GM18519 (cell line): ENCODE measurements at regions not wholly inside any gene's neighbourhood (a gene's known extent, or its start where the extent isn't known, plus 50 kb on each side); places are given as distances from the start of the nearest gene placed in this dataset.

Experiments
- ATAC-seq: cut with Tn5 transposase; IDR thresholded peaks from one replicate; pipeline ENCODE4 v1.9.1; 2021; ENCODE audit warnings: mild to moderate bottlenecking, moderate library complexity; ENCODE audit not compliant: unreplicated experiment, low FRiP score

- no peak for ATAC-seq
These were observed 314.9 kb upstream of the ATP11B start for GRCh38 chr3:182478369-182478768.

GRCh38 chr3:182479419-182480336, 313.6 kb upstream of the ATP11B start:
- no peak for ATAC-seq

GRCh38 chr3:182482705-182483104, 310.6 kb upstream of the ATP11B start:
- no peak for ATAC-seq

DNA sequence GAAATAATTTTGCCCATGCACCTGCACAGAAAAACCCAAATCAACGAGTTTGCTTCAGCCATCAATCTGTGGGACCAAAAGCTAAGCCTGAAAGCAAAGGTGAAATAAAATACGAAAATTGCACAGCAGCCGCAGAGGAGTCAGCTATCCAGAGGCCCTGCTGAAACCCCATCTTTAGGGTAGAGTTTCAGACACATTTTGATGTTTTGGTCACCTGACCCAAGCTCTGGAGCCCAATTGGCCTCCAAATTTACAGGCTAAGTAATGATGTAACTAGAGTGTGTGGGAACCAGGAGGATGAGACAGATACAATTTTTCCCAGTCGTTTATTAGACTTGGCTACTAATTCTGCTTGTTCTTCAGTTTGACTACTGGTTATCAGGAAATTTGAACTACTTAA, 308.6 kb upstream of the ATP11B start:
- ATAC-seq: no peak

DNA sequence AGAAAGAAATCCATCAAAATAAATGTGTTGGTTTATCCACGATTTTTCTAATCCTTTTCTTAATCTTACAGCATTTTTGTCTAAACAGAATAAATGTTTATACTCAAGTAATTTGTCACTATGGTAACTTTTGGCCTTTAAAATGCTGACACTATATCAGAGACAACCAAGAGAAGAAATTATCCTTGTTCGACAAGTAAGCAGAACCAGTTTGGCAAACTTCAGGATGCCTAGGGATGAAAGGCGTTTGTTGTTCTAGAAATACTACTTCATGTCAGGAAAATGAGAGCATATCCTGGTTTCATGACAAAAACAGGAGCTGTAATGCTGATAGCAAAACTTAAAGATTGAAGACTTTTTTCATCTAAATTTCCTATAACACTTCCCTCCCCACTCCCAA, 308.0 kb upstream of the ATP11B start:
- no peak for ATAC-seq

- no peak for ATAC-seq
These were observed 306.8 kb upstream of the ATP11B start for GRCh38 chr3:182486463-182486862.

DNA sequence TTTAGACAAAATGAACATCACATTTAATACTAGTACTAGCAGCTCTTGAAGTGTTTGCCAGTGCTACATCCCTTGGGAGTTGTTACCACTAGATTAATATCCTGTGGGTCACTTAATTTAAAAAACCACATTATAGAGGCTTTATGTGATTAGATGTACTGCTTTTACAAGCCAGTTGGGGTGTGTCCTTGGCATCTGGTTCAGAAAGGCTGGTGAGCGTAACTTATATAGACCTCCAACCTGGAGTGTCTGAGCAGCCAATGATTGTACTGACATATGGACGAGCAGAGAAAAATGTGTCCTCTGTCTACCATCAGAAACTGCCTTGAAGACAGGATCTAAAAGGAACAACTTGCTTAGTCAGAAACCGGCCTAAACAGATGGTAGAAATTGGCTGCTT, 306.2 kb upstream of the ATP11B start:
- ATAC-seq: no peak

GRCh38 chr3:182487611-182488010, 305.7 kb upstream of the ATP11B start:
- ATAC-seq: no peak

- peak; percentile 43 for ATAC-seq
These were observed 302.5 kb upstream of the ATP11B start for GRCh38 chr3:182490596-182491491.

- ATAC-seq: no peak
These were observed 301.7 kb upstream of the ATP11B start for GRCh38 chr3:182491577-182491976.

DNA sequence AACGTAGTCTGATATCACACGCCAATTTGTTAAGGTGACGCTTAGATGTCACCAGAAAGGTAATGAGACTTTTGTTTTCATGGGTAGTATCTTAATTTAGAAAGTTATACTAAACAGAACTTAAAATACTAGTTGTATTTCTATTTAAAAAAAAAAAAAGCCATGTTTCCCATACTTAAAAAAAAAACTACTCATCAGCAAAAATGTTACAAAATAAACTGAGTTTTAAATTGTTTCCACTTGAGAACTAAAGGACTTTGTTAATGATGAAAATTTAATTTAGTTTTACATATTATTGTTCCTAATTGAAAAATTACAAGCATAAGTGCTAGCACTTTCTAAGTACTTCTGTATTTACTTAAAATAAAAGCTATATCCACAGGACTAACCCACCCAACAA, 300.8 kb upstream of the ATP11B start:
- ATAC-seq: no peak

DNA sequence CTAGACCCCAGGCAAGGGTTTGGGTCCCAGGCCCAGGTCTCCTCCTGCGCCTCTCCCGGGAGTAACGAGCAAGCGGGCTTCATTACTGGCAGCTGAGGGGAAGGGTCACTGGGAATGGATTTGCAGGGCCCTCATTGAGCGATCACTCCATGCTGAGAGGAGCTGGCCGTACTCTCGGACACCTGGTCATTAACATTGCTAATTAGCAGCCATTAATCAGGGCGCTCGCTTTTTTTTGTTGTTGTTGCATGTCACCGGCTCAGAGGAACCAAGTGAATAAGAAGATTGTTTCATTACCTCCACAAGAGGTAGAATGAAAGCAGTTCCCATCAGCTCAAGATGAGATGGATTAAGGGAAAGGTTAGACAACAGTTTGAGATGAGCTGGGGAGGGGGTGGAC, 293.0 kb upstream of the ATP11B start:
- ATAC-seq: no peak

DNA sequence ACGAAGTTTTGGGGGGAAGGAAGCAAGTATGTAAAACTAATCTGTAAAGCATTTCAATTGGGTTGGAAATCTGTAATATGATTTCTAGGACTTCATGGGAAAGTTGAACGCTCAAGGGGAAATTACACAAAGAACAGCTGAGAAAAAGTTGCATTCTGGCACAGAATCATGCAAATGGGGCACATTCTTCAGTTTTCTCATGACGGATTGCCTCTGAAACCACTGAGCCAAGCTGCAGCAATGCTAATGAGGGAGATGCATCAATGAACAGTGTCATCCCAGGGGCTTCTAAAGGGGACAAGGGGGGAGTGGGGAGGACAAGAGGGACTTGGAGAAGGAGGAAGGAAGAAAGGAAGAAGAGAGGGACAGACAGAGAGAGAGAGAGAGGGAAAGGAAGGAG, 291.4 kb upstream of the ATP11B start:
- peak; percentile 48 for ATAC-seq

DNA sequence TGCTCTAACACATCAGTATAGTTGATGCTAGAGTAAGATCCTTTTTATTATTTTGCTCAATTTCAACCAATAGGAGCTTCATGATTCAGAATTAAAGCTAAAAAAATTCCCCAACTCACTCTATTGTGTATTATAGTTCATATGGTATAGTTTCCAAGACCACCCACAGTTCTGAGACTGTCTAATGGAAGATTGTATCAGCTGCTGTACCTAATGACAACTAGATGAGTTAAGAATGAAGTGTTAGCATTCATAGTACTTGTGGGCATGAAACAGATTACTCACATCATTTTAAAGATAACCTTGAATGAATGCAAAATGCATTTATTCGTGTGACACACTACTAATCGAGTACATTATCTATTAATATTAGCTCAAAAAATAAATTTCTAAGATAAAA, 289.9 kb upstream of the ATP11B start:
- no peak for ATAC-seq

DNA sequence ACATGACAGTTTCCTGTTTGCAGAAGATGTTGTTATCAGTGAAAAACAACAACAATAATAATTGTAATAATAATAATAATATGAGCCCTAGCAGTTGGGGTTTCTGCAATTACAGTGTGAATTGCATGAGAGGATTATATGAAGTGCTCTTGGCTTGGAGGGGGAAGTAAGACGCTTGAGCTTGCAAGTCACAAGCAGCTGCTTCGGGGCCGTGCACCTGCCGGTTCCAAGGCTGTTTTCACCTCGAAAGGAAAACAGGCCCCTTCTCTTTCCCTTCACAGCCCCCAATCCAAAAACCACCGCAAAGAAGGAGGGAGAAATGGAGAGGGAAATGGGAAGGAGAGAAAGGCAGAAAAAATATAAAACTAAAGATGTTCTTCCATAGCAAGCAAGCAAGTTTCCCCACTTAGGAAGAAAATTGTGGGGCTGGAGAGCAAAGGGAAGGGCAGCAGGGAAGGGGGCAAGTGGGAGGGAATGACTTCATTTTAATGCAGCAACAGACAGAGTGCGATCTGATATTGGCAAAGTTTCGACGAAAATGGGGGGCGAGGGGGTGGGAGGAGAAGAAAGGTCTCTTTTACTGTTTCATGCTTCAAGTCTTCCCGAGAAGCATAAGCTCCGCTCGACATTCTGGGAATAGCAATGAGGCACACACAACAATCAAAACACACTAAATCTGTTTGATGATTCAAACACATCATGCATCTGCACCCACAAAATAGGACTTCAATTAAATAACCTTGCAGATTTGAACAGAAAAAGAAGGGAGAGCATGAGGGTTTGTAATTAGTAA, 284.2 kb upstream of the ATP11B start:
- ATAC-seq: no peak

DNA sequence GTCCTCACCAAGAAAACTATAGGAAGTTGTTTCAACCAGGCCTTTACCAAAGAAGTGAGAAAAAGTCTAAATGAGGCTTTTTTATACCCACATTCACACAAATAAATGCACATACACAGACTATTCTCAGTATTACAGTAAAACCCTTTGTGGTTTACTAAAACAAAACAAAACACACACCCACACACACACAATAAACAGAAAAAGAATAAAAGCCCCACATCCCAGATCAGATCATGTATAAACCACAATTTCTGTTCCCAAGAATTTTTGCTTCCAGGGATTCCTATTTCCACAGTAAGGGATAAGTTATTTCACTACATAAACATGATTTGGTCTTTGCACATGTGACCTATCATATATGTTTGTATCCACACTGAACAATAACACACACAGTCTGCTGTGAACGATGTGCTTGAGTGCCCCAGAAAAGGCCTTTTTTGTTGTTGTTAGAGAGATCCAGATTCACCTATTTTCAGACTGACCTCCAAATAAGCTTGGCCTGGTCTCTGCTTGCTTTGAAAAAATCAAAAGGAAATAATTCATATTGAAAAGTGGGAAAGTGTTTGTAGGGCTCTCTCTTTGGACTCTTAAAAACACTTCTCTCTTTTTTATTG, 283.4 kb upstream of the ATP11B start:
- ATAC-seq: peak; percentile 56

DNA sequence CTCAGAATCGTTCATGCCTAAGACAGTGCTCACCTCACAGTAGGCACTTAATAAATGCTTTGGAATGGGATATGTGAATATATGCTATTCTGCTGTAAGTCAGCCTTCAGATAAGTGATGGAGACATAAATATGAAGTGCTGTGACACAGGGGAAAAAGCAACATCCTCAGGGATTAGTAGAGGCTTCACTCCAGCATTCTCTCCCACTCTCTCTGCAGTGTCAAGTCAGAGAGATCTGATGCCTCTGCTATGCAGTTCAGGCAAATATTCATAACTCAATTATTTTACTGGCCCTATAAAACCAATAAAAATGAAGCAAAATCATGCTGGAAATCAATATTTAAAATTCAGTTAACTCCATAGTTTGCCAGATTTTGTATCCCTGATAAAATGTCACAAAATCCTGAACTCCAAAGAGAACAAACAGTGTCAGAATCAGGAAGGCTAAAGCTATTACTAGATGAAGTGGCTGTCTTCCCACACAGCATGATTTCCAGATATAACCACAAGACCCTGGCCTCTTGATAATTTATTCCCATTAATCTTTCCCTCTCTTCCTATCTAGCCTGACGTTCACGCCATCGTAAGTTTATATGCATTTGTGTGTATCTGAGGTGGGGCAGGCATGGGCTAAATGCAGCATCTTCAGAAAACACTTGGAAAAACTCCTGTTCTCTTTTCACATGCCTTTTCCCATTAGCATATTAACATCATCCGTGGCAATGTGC, 278.9 kb upstream of the ATP11B start:
- no peak for ATAC-seq

DNA sequence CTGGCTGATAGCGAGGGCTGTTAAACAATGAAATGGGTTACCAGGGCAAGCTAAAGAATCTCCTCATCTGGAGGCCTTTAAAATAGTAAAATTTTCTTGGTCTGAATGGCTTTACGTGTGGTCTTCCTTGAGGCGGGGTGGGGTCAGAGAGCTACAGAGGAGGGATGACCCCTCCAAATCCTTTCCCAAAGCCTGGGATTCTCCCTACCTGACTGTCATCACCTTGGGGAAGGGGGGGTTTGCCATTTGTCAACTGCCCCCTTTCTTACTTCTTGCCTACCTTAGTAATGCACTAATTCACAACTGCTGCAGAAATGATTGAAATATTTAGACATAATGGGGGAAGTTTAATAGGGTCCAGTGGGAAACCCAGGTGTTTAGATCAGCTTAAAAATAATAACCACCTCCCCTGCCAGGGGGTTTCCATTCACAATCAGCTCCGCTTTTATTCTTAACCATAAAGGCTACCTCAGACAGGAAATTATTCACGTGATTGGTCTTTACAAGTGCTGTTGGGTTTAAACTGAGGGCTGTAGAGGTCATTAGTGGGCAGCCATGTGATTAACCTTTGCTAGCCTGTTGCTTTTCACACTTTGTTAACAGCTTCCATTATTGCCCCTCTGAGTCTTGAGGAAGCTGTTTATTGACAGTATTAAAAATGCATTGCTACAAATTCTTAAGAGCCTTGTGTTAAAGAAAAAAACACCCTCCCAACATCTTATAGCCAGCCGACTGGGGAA, 276.5 kb upstream of the ATP11B start:
- ATAC-seq: no peak

GRCh38 chr3:182519569-182519968, 273.7 kb upstream of the ATP11B start:
- no peak for ATAC-seq
